GM21529 (cell line): ENCODE measurements at regions not wholly inside any gene's neighbourhood (a gene's known extent, or its start where the extent isn't known, plus 50 kb on each side); places are given as distances from the start of the nearest gene placed in this dataset.

Experiments
- ATAC-seq: cut with Tn5 transposase; IDR thresholded peaks from one replicate; pipeline ENCODE4 v1.9.1; 2021; ENCODE audit not compliant: unreplicated experiment

DNA sequence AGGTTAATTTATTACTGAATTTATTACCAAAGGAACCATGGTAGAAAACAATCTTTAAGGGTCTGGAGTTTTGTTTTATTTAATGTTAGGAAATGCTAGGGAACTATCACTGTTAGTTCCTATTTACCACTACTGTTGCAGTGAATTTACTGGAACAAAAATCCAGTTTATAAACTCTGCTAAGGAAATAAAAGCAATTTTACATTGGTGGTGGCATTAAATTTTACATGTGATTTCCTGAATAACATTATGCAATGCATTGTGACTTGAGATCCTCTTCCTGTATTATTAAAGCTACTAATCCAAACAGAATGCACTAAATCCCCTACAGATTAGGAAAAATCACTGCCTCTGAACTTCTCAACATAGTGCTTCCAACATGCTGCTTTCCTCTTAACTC is 599.5 kb upstream of the PTGER4 start:
- no peak for ATAC-seq

DNA sequence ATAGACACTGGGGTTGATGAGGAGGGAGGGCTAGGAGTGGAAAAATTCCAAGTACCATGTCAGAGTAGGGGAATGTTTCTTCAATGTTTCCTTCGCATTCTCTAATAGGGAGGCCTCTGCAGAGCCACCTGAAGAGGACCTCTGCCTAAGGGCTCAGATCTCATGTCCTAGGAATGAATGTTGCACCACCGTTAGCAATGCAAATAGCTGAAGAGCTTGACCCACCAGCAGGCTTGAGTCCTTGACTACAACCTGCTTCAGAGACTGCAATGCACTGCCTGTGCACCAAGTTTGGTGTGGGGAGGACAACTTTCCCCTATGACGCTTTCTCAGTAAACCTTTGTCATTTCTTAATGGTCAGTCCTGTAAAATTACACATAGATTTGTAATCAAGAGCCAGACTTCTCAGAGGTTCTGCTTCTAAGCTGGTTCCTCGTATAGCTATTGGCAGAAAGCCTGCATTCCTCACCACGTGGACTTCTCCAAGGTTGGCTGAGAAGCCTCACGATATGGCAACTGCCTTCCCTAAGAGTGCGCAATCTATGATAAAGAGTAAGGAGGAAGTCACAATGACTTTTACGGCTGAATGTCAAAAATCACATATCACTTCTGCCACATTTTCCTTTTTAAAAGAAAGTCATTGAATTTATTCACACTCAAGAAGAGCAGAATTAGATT is 600.7 kb upstream of the PTGER4 start:
- ATAC-seq = no peak

DNA sequence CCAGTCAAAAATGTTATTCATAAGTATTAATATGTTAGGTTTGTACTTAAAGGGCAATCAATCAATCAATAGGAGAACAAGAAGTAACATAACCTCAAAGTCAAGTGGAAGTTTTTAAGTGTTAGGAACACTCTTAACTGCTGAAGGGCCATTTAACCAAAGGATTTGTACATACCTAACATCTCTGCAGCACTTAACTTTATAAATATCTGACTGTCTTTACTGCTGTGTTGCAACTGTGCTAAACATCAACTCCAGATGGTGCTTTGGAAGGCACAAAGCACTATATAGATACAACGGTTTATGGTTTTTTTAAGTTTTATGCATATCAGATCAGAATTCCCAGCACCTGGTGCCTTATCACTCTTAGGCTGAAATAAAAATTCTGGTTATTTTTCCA is 604.9 kb upstream of the PTGER4 start:
- ATAC-seq = no peak

DNA sequence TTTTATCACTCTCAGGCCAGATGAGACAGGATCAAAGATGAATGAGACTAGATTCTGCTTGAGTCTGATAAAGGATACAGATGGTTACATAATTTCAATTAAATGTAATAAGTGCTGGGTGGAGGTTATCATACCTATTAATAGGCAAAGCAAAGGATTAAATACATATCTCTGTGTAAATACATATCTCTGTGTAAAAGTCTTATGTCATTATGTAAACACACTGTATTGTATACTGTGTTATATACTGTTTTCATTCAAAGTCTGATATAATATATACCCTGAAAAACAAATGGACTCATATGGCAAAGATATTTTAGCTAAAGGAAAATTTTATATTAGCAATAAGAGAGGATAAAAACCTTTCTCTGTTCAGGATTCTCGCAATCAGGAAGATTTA is 605.8 kb upstream of the PTGER4 start:
- ATAC-seq = no peak

DNA sequence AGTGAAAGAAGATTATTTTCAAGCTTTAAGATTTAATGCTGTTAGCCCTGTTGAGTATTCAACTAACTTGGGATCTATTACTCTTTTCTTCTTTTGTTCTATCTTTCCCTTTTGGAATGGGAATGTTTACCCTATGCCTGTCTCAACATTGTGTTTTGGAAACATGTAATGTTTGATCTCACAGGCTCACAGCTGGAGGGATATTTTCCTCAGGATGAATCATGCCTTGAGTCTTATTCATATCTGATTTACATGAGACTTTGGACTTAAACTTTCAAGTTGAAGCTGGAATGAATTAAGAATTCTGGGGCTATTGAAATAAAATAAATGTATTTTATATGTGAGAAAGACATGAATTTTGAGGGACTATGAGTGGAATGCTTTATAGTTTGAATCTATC is 607.8 kb upstream of the PTGER4 start:
- ATAC-seq = no peak

DNA sequence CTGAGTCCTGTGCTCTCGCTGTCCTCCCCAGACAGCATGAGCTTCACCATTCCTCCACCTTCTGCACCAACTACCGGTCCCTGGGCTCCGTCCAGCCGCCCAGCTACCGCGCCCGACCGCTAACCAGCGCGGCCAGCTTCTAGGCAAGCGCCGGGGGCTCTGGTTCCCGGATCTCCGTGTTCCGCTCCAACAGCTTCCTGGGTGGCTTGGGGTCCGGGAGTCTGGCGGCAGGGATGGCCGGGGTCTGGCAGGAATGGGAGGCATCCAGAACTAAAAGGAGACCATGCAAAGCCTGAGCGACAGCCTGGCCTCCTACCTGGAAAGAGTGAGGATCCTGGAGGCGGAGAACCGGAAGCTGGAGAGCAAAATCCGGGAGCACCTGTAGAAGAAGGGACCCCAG is 613.1 kb upstream of the PTGER4 start:
- no peak for ATAC-seq

DNA sequence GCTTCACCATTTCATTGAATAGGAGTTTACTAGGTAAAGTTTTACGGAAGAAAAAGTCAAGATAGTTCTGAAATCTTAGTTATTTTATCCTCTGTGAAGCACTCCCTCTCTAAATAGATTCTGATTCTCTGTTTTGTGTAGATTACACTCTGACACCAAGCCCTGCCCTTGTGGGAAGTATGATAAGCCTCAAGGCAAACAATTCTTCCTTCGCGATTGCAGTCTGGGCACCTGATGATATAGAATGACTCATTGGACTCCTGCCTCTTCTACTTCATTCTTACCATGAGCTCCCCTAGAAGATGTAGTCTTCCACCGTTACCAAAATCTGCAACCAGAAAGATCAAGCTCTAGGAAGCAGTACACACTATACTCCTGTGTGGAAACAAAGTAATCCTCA is 626.9 kb upstream of the PTGER4 start:
- no peak for ATAC-seq

DNA sequence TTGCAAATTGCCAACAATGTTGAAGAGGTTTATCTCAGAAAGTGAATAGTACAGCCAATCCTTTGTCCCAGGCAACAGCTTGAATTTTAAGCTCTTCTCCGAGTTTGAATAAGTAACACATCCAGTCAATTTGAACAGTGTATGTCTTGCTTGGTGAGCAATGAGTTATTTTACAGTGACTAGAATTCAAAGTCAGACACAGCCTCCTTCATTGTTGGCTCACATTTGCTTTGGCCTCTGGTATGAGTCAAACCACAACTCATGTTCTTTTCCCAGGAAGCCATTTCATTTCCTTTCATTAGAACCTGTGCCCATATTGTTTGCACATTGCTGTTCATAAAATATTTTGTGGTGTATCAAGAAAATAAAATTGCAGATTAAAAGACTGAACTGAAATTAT is 622.0 kb upstream of the DAB2 start:
- no peak for ATAC-seq

DNA sequence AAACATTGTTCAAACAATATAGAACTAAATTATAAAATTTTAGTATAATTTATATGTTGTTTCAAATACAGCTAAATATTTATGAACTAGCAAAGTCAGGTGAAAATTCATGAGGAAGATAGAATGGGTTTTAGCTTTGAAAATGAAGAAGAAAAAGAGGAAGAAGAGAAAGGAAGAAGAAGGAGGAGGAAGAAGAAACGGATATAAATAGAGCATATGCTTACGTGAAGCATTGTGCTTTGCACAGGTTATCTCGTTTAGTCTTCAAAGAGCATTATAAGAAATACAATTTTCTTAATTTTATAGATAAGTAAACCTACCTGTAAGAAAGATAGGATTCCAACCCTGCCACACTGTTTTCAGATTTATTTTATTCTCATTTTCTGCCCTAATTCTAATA is 620.6 kb upstream of the DAB2 start:
- no peak for ATAC-seq

DNA sequence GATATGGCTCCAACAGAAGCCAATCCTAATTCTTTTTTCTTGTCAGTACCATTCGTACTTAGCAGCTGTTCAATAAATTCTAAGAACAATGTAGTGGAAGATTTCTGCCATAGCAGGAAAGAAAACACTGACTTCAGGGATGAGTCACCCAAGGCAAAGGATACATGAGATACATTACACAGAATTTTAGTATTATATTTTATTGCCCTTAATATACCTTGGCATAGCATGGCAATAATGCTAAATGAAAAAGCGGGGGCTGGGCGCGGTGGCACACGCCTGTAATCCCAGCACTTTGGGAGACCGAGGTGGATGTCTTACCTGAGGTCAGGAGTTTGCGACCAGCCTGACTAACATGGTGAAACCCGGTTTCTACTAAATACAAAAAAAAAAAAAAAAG is 619.1 kb upstream of the DAB2 start:
- ATAC-seq = no peak

DNA sequence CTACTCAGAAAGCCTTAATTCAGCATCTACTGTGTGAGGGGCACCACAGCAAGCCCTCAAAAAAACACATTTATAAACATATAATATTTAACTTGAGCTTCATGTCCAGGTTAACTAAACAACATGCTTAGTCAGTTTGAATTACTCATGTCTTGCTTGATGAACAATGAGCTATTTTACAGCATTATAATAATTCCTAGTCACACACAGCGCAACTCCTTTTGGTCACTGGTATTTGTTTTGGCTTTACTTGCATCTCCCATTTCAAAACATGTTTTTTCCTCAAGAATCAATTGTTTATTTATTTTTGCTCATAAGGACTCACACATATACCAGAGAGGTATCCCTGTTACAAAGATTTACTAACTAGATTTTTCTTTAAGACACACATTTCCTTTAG is 616.7 kb upstream of the DAB2 start:
- ATAC-seq = no peak

DNA sequence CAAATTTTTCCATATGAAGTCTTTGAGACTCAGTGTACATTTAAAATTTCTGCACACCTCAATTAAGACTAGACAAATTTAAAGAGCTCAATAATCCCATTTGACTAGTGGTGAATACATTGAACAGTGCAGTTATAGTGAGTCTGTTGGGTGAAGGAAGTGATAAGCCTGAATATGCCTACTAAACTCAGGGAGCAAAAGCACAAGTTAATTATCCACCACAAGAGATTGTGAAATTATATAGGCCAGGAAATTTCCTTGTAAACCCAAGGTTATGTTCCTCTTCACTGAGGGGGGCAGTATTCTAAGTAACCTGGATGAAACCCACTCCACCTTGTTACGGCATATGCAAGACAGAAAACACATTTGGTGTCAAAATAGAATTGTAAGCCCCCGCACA is 612.9 kb upstream of the DAB2 start:
- no peak for ATAC-seq

DNA sequence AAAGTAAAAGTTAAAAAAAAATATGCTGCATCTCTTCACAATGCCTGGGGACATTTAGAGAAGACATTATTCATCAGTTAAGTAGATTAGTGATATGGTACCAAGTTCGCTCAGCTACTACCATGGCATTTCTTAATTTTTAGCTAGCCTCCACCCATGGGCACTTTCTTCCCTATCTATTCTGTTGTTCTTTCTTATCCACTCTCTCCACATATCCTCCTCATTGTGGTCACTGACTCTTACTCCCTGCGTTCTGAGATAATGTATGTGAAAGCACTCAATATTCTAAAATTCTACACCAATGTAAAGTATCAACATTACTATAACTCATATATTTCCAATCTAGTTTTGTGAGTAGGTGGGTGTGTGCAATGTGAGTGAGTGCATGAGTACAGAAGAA is 609.7 kb upstream of the DAB2 start:
- no peak for ATAC-seq

DNA sequence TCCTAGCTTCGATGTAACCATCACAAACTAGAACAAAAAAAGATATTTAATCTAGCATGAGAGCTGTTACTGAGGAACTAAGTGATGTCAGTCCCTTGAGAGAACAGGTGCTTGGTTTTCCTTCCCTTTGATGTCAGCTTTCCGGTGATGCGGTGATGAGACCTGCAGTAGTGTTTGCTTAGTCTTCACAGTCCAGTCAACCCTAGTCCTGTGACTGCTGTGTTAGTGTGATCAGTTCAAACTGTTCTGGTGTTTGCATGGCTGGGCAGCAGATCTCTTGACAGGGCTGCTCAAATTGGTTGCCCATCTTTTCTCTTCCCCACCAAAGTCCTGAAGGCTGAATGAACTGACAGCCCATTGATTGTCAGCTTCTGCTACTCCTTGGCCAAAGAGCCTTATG is 608.6 kb upstream of the DAB2 start:
- ATAC-seq = peak; percentile 93

DNA sequence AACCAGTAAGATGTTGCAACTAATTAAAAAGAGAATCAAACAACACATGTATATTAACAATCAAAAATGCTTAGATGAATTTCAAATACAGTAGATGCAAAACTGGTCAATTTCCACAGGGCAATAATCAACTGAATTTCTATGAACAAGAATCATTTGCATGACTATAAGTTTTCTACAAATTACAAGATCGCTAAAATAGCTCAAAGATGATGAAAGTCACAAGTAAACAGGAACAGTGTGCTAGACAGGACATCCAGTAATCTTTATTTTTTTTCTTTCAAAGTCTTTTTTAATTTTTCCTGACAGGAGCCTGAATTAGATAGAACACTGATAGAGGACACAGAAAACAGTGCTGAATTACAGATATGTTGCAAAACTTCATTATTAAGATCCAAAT is 608.2 kb upstream of the DAB2 start:
- no peak for ATAC-seq

DNA sequence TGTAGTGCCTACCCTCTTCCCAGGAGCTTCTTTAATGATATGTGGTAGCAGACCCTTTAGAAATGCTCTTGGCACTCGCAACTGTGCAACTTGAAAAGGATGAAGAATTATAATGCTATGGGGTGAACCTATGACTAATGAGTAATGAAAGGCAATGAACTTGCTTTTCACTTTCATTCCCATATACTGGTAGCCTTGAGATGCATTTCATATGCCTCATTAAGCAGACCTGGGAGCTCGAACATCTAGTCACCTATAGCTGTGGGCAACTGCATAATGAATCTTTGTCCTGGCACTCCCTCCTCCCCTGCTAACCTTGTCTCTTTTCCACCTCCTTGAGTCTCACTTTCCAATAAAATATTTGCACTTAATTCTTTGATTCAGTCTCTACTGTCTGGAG is 605.9 kb upstream of the DAB2 start:
- ATAC-seq = no peak

DNA sequence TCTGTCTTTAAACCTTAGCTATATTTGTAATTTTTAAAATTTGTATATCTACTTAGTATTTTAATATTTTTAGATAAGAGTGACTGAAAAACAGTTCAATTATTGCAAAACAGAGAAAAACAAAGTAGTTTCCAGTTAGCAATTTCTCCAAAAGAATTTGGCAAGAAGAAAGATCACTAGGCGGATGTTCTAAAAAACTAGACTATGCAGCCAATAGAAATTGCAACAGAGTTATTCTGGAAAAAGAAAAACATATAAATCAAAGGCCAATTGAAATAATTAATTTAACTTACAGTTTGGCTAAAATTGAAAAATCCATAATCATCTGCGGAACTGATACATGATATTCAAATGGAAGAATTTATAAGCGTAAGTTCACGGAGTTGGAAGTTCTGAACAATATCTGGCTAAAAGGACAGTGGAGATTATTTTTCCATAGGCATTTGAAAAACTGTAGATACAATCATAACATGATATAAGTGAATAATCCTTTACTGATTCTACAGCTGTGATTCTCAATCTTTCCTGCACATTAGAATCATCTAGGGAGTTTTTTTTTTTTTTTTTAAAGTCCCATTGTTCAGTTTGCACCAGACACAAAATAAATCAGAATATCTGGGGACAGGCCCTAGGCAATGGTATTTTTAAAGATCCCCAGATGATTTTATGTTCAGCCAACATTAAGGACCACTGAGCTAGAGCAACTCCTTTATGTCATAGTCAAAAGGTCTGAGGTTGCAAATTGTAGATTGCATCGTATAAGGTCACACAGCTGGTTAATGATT is 605.1 kb upstream of the DAB2 start:
- ATAC-seq = no peak

DNA sequence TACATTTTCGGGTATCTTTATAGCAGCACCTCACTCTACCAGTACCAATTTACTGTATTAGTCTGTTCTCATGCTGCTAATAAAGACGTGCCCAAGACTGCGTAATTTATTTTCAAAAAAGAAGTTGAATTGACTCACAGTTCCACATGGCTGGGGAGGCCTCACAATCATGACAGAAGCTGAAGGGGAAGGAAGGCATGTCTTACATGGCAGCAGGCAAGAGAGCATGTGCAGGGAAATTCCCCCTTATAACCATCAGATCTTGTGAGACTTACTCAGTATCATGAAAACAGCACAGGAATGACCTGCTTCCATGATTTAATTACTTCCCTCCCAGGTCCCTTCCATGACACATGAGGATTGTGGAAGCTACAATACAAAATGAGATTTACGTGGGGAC is 602.6 kb upstream of the DAB2 start:
- ATAC-seq = no peak

DNA sequence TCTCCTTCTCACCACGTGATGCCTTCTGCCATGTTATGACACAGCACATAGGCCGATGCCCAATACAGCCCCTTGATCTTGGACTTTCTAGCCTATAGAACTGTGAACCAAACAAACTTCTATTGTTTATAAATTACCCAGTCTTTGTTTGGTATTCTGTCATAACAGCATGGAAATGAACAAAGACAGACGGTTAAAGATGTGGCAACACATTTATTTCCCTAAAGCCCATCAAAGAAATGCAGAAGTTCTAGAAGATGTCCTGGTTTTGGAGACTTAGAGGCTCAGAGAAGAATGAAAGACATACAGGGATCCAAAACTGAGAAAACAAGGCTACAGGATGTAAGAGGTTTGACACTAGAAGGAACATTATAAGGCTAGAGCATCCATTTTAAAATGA is 600.8 kb upstream of the DAB2 start:
- ATAC-seq = no peak

DNA sequence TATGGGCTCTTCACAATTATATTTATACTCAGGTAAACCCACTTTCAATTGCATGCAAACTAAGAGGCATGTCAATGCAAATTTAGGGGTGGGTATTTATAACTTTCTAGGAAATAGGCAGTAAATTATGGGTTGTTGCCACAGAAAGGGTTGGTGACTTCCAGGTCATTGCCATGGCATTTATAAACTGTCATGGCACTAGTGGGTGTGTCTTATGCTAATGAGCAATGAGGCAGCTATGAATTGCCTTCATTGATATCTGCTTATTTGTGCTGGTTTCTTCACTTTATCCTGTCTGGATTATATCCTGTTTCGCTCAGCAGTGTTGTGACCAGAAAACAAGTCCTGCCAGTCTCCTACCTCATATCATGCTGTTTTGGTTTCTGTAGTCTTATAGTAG is 597.3 kb upstream of the DAB2 start:
- no peak for ATAC-seq

DNA sequence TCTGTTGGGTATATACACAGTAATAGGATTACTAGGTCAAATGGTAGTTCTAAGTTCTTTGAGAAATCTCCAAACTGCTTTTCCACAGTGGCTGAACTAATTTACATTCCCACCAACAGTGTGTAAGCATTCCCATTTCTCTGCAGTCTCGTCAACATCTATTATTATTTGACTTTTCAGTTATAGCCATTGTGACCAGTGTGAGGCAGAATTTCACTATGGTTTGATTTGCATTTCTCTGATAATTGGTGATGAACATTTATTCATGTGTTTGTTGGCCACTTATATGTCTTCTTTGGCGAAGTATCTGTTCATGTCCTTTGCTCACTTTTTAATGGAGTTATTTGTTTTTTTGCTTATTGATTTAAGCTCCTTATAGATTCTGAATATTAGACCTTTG is 596.2 kb upstream of the DAB2 start:
- no peak for ATAC-seq

DNA sequence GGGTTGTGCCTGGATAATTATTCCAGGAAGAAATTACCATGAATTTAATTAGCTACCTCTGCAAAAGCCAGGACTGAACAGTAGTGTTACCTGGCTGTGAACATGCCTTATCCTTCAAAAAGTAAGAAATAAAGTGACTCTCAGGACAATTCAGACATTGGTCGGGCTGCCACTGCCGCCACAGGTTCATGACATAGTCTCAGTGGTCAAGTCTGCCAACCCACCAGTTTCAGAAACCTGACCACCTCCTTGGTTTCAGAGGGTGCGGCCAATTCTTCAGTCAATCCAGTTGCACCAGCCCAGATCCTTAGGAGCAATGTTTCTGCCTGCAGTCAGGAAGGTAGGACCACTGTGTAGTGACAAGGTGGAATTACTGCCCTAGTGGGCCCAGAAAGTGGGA is 593.1 kb upstream of the DAB2 start:
- ATAC-seq = no peak

DNA sequence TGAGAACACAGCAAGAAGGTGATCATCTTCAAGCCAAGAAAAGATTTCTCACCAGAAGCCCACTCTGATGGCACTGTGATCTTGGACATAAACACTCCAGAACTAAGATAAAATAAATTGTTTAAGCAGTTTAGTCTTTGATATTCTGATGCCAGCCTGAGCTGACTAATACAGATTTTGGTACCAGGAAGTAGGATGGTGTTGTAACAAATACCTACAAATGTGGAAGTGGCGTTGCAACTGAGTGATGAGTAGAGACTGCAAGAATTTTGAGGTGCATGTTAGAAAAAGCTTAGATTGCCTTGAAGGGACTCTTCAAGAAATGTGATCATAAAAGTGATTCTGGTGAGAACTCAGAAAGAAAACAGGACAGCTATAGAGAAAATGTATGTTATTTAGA is 592.4 kb upstream of the DAB2 start:
- ATAC-seq = no peak
